Uterus (tissue), 2 donors: ENCODE measurements at regions not wholly inside any gene's neighbourhood (a gene's known extent, or its start where the extent isn't known, plus 50 kb on each side); places are given as distances from the start of the nearest gene placed in this dataset.

ENCODE experiments used
- POLR2A ChIP-seq, 2 donors: fragments of 450-650 bp; IDR thresholded peaks; one replicate each; pipeline ENCODE4 v1.6.1; 2016; ENCODE audit warnings: antibody characterized with exemption in 2 of 2, mild to moderate bottlenecking in 1 of 2, moderate library complexity in 1 of 2
- TF ChIP-seq, protein P1 (sequence below), 4 experiments: fragments of 200-600 bp in 2 of 4; fragments of 450-650 bp in 2 of 4; sonication (generic) in 2 of 4; IDR thresholded peaks; one replicate each; pipeline ENCODE4 v1.5.1; 2016 to 2019; ENCODE audit warnings: antibody characterized with exemption in 4 of 4, mild to moderate bottlenecking in 2 of 4, moderate library complexity in 1 of 4

DNA sequence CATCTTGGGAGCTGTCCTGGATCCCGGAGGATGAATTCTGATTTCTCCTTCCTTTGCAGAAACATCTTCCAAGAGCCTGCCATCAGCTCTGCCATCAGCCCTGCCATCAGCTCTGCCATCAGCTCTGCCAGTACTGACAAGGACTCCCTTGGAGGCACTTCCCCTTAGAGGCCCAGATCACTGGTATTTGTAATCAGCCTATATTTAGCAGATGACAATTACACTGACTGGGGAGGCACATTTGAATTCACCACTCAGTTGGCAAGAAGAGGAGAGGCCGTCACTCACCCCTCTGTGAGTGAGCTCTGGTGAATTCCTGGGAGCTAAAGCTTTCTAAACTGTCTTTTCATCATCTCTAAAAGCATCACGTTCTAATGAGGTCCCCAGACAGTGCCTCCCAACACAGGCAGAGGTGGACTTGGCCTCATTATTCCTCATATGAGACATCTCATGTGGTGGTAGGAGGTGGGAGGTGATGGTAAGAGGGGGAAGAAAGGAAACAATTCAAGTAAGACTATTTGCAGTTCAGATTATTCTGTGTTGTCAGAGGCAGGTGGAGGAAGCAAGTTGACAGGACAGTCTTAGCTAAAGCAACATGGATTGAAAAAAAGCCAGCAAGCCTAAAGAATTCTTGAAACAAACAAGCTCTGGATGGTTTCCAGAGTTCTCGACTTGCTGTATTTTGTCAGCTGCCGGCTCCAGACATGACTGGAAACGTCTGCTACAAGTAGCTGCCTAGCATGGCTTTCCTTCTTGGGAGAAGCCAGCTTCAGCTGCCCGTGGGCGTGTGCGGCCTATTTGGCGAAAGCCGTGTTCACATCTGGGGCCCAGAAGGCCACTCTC, 771.7 kb downstream of the TBC1D22A start:
- TF ChIP-seq, protein P1, sequence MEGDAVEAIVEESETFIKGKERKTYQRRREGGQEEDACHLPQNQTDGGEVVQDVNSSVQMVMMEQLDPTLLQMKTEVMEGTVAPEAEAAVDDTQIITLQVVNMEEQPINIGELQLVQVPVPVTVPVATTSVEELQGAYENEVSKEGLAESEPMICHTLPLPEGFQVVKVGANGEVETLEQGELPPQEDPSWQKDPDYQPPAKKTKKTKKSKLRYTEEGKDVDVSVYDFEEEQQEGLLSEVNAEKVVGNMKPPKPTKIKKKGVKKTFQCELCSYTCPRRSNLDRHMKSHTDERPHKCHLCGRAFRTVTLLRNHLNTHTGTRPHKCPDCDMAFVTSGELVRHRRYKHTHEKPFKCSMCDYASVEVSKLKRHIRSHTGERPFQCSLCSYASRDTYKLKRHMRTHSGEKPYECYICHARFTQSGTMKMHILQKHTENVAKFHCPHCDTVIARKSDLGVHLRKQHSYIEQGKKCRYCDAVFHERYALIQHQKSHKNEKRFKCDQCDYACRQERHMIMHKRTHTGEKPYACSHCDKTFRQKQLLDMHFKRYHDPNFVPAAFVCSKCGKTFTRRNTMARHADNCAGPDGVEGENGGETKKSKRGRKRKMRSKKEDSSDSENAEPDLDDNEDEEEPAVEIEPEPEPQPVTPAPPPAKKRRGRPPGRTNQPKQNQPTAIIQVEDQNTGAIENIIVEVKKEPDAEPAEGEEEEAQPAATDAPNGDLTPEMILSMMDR (IDR thresholded peaks at IDR 0.05) = no peak
- TF ChIP-seq POLR2A (IDR thresholded peaks at IDR 0.05) = no peak
